B cell (primary cell): ENCODE measurements at regions not wholly inside any gene's neighbourhood (a gene's known extent, or its start where the extent isn't known, plus 50 kb on each side); places are given as distances from the start of the nearest gene placed in this dataset.

Experiments
- ATAC-seq: fragments of 200-7000 bp; cut with Tn5 transposase; one replicate; pipeline ENCODE4 v1.10.0; 2021; ENCODE audit warnings: low read depth, mild to moderate bottlenecking, moderate number of reproducible peaks, moderate library complexity
- CTCF ChIA-PET: fragments of 350-600 bp; sonication (Branson Sonifier 250); formaldehyde crosslinking; loops from one replicate; lab custom pipeline; 2021; ENCODE audit warnings: antibody characterized with exemption, inconsistent platforms; lab: Charles Lee
- POLR2A ChIA-PET: fragments of 350-600 bp; sonication (Branson Sonifier 250); formaldehyde crosslinking; loops from one replicate; lab custom pipeline; 2021; ENCODE audit warnings: antibody characterized with exemption; lab: Charles Lee
- DNase-seq: peaks from one replicate; pipeline ENCODE4 v3.0.0; 2013
- H2AFZ ChIP-seq: 2 replicates; pipeline ENCODE4 v1.6.1; 2012; ENCODE audit warnings: mild to moderate bottlenecking, low read depth, low read length; ENCODE audit not compliant: insufficient read depth, poor library complexity, severe bottlenecking
- H3K27ac ChIP-seq, 2 donors: 1 replicate in 1 of 2; 2 replicates in 1 of 2; pipeline ENCODE4 v1.5.1; 2012 to 2013; ENCODE audit warnings: low read length in 2 of 2, mild to moderate bottlenecking in 2 of 2, moderate library complexity in 1 of 2
- H3K27me3 ChIP-seq, 4 experiments: fragments of 200-600 bp in 1 of 4; sonication (generic) in 1 of 4; replicated peaks in 1 of 4; 1 replicate in 2 of 4; 2 replicates in 2 of 4; pipeline versions ENCODE4 v1.6.1 to v1.7.0; 2013 to 2016; ENCODE audit warnings: low read length in 3 of 4, mild to moderate bottlenecking in 2 of 4, mixed read lengths in 1 of 4, moderate library complexity in 1 of 4; ENCODE audit not compliant: insufficient read depth in 4 of 4, control insufficient read depth in 3 of 4; ENCODE audit errors: control extremely low read depth in 1 of 4
- H3K36me3 ChIP-seq, 2 experiments: replicated peaks in 1 of 2; 1 replicate in 1 of 2; 2 replicates in 1 of 2; pipeline versions ENCODE4 v1.6.1 to v1.7.1; 2013; ENCODE audit warnings: low read length in 1 of 2; ENCODE audit not compliant: insufficient read depth in 2 of 2, control insufficient read depth in 1 of 2; ENCODE audit errors: control extremely low read depth in 1 of 2, extremely low read depth in 1 of 2
- H3K4me1 ChIP-seq, 2 donors: fragments of 200-600 bp in 1 of 2; sonication (generic) in 1 of 2; 1 replicate in 1 of 2; 2 replicates in 1 of 2; pipeline versions ENCODE4 v1.5.1 to v1.6.1; 2013 to 2017; ENCODE audit warnings: low read length in 2 of 2; ENCODE audit not compliant: control insufficient read depth in 2 of 2, insufficient read depth in 2 of 2
- H3K4me2 ChIP-seq: replicated peaks from 2 replicates; pipeline ENCODE3; 2012; ENCODE audit warnings: mild to moderate bottlenecking, low read depth, low read length; ENCODE audit not compliant: poor library complexity, severe bottlenecking
- H3K4me3 ChIP-seq, 5 experiments: fragments of 200-600 bp in 1 of 5; sonication (generic) in 1 of 5; 1 replicate in 3 of 5; 2 replicates in 2 of 5; pipeline versions ENCODE4 v1.5.1 to v1.7.0; 2011 to 2016; ENCODE audit warnings: low read length in 4 of 5, mild to moderate bottlenecking in 4 of 5, low read depth in 2 of 5, control low read depth in 1 of 5, moderate library complexity in 1 of 5; ENCODE audit not compliant: insufficient read depth in 1 of 5; ENCODE audit errors: control extremely low read depth in 1 of 5, extremely low read depth in 1 of 5
- H3K79me2 ChIP-seq: fragments of 200-600 bp; sonication (generic); one replicate; pipeline ENCODE4 v1.6.0; 2016; ENCODE audit warnings: low read length; ENCODE audit not compliant: control insufficient read depth, insufficient read depth
- H3K9ac ChIP-seq: fragments of 200-600 bp; sonication (generic); 2 replicates; pipeline ENCODE4 v1.6.1; 2017; ENCODE audit warnings: mild to moderate bottlenecking, low read length, moderate library complexity
- H3K9me3 ChIP-seq, 3 donors: one replicate each; pipeline versions ENCODE4 v1.6.1 to v1.7.1; 2013; ENCODE audit warnings: low read length in 2 of 3; ENCODE audit not compliant: control insufficient read depth in 2 of 3, insufficient read depth in 1 of 3; ENCODE audit errors: control extremely low read depth in 1 of 3
- H4K20me1 ChIP-seq: 2 replicates; pipeline ENCODE4 v1.6.0; 2012; ENCODE audit warnings: mild to moderate bottlenecking, low read length; ENCODE audit not compliant: insufficient read depth, control insufficient read depth, poor library complexity, severe bottlenecking
- H3K27ac Mint-ChIP-seq: one replicate; pipeline ENCODE4 v1.8.0; 2021; ENCODE audit warnings: mixed read lengths
- H3K27me3 Mint-ChIP-seq: one replicate; pipeline ENCODE4 v1.8.0; 2021; ENCODE audit warnings: mixed read lengths
- H3K4me1 Mint-ChIP-seq: one replicate; pipeline ENCODE4 v1.8.0; 2021; ENCODE audit warnings: mixed read lengths
- H3K4me3 Mint-ChIP-seq: one replicate; pipeline ENCODE4 v1.8.0; 2021; ENCODE audit warnings: mixed read lengths
- H3K9me3 Mint-ChIP-seq: one replicate; pipeline ENCODE4 v1.8.0; 2022; ENCODE audit warnings: mixed read lengths; ENCODE audit not compliant: insufficient read depth
- CTCF ChIP-seq: fragments of 200-600 bp; IDR thresholded peaks from one replicate; pipeline ENCODE4 v1.8.0; 2022; ENCODE audit warnings: antibody characterized with exemption, mild to moderate bottlenecking
- EZH2 ChIP-seq: IDR thresholded peaks from 2 replicates; pipeline ENCODE4 v1.6.1; 2012; ENCODE audit warnings: borderline replicate concordance, low read depth, mild to moderate bottlenecking, moderate library complexity, low read length; ENCODE audit not compliant: insufficient read depth, poor library complexity, severe bottlenecking
- WGBS: methylation state at CpG from one replicate; pipeline ENCODE4 v1.1.5; 2013; ENCODE audit warnings: missing lambda C conversion rate; ENCODE audit not compliant: insufficient coverage; 5-methylcytosine and 5-hydroxymethylcytosine counted together
- intact Hi-C: fragments of 100-400 bp; cut with micrococcal nuclease; formaldehyde crosslinking; loops from one replicate; pipeline ENCODE4 v1.10.0; 2022

- H3K36me3 ChIP-seq: no peaks in the 10 kb centered on the region
- ChIA-PET POLR2A (no interaction called here), CTCF (no interaction called here)
- Mint-ChIP-seq H3K4me3 (no peak overlapping the region), H3K27me3 (no peaks in the 10 kb centered on the region), H3K9me3 (no peaks in the 10 kb centered on the region), H3K27ac (no peak overlapping the region), H3K4me1 (no peaks in the 10 kb centered on the region)
- no peak overlapping the region for H3K4me3 ChIP-seq
- H3K9me3 ChIP-seq: peaks cover 0 to 2% (median 0%) of the 10 kb centered on the region in 3 donors
- no peaks in the 10 kb centered on the region for H3K27me3 ChIP-seq
- intact Hi-C loops: no loop called here
- WGBS: no CpG with 5 or more reads among the region's 4 CpGs
- no peak overlapping the region for H3K27ac ChIP-seq
- no peak overlapping the region for H2AFZ ChIP-seq
- H3K4me1 ChIP-seq: no peaks in the 10 kb centered on the region
- TF ChIP-seq EZH2 (no peak), CTCF (no peak)
- H3K4me2 ChIP-seq: no peak overlapping the region
- no peak for DNase-seq
- H4K20me1 ChIP-seq: no peaks in the 10 kb centered on the region
- no peak overlapping the region for H3K9ac ChIP-seq
- no peak for ATAC-seq
- H3K79me2 ChIP-seq: no peaks in the 10 kb centered on the region
Measured at GRCh38 chr6:147789430-147789947, 281.0 kb downstream of the SAMD5 start.

GRCh38 chr6:147793871-147794643, 285.6 kb downstream of the SAMD5 start:
- Histone ChIP-seq H3K27me3 (no peaks in the 10 kb centered on the region), H3K4me3 (no peak overlapping the region), H3K4me2 (no peak overlapping the region), H3K79me2 (no peaks in the 10 kb centered on the region), H3K27ac (no peak overlapping the region), H3K36me3 (no peaks in the 10 kb centered on the region), H3K9ac (no peak overlapping the region), H3K4me1 (no peaks in the 10 kb centered on the region), H2AFZ (no peak overlapping the region), H4K20me1 (no peaks in the 10 kb centered on the region), H3K9me3 (peaks cover 0 to under 1% (median 0%) of the 10 kb centered on the region in 3 donors)
- WGBS: no CpG with 5 or more reads among the region's 2 CpGs
- ATAC-seq: no peak
- ChIA-PET CTCF (interaction anchor here (0.6 kb wide), 1 partner anchor 206 kb away, joined by 3 read pairs; no protein-coding TSS in a partner anchor), POLR2A (no interaction called here)
- no peaks in the 10 kb centered on the region for H3K27me3 Mint-ChIP-seq
- TF ChIP-seq EZH2: no peak
- TF ChIP-seq CTCF: no peak
- no peak overlapping the region for H3K4me3 Mint-ChIP-seq
- DNase-seq: no peak
- no peaks in the 10 kb centered on the region for H3K4me1 Mint-ChIP-seq
- H3K9me3 Mint-ChIP-seq: no peaks in the 10 kb centered on the region
- no peak overlapping the region for H3K27ac Mint-ChIP-seq
- intact Hi-C loops: no loop called here
